ENCODE measurements at regions not wholly inside any gene's neighbourhood (a gene's known extent, or its start where the extent isn't known, plus 50 kb on each side); places are given as distances from the start of the nearest gene placed in this dataset.
"Not testable (repeated sequence)": the region's sequence is repeated elsewhere in the genome, so short reads cannot be mapped to it uniquely, and the experiment has no call there.

GRCh38 chr14:101083564-101084435 is 180.3 kb upstream of the RTL1 start:
- DNase-seq, result no peak

- no peak for DNase-seq
Observed at GRCh38 chr14:101084436-101084826, 180.9 kb upstream of the RTL1 start.

- no peak for DNase-seq
Observed at GRCh38 chr14:101086926-101087325, 183.4 kb upstream of the RTL1 start.

GRCh38 chr14:101087614-101088394 is 184.3 kb upstream of the RTL1 start:
- no peak for DNase-seq

GRCh38 chr14:101088395-101088667 is 184.8 kb upstream of the RTL1 start:
- no peak for DNase-seq

- DNase-seq, result no peak
Observed at GRCh38 chr14:101088714-101089113, 185.2 kb upstream of the RTL1 start.

GRCh38 chr14:101090478-101090877 is 187.0 kb upstream of the RTL1 start:
- DNase-seq, result not testable (repeated sequence)

- no peak for DNase-seq
Observed at GRCh38 chr14:101090976-101091375, 187.5 kb upstream of the RTL1 start.

GRCh38 chr14:101094916-101095315 is 191.4 kb upstream of the RTL1 start:
- DNase-seq, result not testable (repeated sequence)

- DNase-seq, result no peak
Observed at GRCh38 chr14:101096551-101096950, 193.0 kb upstream of the RTL1 start.

- DNase-seq, result no peak
Observed at GRCh38 chr14:101097109-101097793, 193.7 kb upstream of the RTL1 start.

GRCh38 chr14:101098177-101098576 is 194.7 kb upstream of the RTL1 start:
- DNase-seq, result no peak

- no peak for DNase-seq
Observed at GRCh38 chr14:101098641-101099040, 195.1 kb upstream of the RTL1 start.

- no peak for DNase-seq
Observed at GRCh38 chr14:101101456-101102056, 198.0 kb upstream of the RTL1 start.

- DNase-seq, result no peak
Observed at GRCh38 chr14:101102875-101103274, 199.4 kb upstream of the RTL1 start.

- DNase-seq, result no peak
Observed at GRCh38 chr14:101103321-101103901, 199.9 kb upstream of the RTL1 start.

- no peak for DNase-seq
Observed at GRCh38 chr14:101104485-101104884, 201.0 kb upstream of the RTL1 start.

GRCh38 chr14:101105045-101105444 is 201.5 kb upstream of the RTL1 start:
- DNase-seq, result no peak

- no peak for DNase-seq
Observed at GRCh38 chr14:101108579-101109346, 205.2 kb upstream of the RTL1 start.

- DNase-seq, result no peak
Observed at GRCh38 chr14:101109347-101109638, 205.8 kb upstream of the RTL1 start.

GRCh38 chr14:101109981-101110728 is 206.6 kb upstream of the RTL1 start:
- no peak for DNase-seq

Measured in stimulated activated CD4-positive, alpha-beta T cell treated with anti-CD3 and anti-CD28 coated beads, Interleukin-4, amount 100 ng/mL, for 4 hours (primary cell).